ENCODE measurements at regions not wholly inside any gene's neighbourhood (a gene's known extent, or its start where the extent isn't known, plus 50 kb on each side); places are given as distances from the start of the nearest gene placed in this dataset.

GRCh38 chr4:3713817-3714641 lies 52.2 kb upstream of the ADRA2C start:
- H3K27me3 ChIP-seq (ENCODE audit: control insufficient read depth in 1 of 2, insufficient read depth in 2 of 2, low read length in 2 of 2) = peaks cover 0 to 6% of the 10 kb centered on the region in 2 experiments
- Mint-ChIP-seq H3K27me3 (peaks cover 21% of the 10 kb centered on the region), H3K4me1 (ENCODE audit: low read depth) (no peaks in the 10 kb centered on the region), H3K27ac (no peak overlapping the region), H3K36me3 (ENCODE audit: low read depth) (no peaks in the 10 kb centered on the region), H3K4me3 (no peak overlapping the region), H3K9me3 (no peaks in the 10 kb centered on the region)
- TF ChIP-seq CTCF (IDR thresholded peaks at IDR 0.05) = no peak
- H3K9me3 ChIP-seq (ENCODE audit: control insufficient read depth in 1 of 2, insufficient read depth in 1 of 2, low read length in 2 of 2) = peaks cover 0 to 26% of the 10 kb centered on the region in 2 experiments
- no peak overlapping the region for H3K27ac ChIP-seq (ENCODE audit: low read depth in 1 of 2, low read length in 2 of 2)
- no peak overlapping the region for H3K4me3 ChIP-seq (ENCODE audit: low read length)
- no peaks in the 10 kb centered on the region for H3K4me1 ChIP-seq (ENCODE audit: insufficient read depth, low read length)
- no peak for ATAC-seq (ENCODE audit: poor library complexity)
- ChIA-PET CTCF (no interaction called here), POLR2A (no interaction called here)
- DNase-seq = no peak
- H3K36me3 ChIP-seq (ENCODE audit: insufficient read depth, low read length) = no peaks in the 10 kb centered on the region
- intact Hi-C loops (cut with DNase I, micrococcal nuclease) = no loop called here

GRCh38 chr4:3713346-3713745 lies 52.8 kb upstream of the ADRA2C start:
- H3K27me3 Mint-ChIP-seq = peaks cover 19% of the 10 kb centered on the region
- no peaks in the 10 kb centered on the region for H3K36me3 ChIP-seq (ENCODE audit: insufficient read depth, low read length)
- no peak for ATAC-seq (ENCODE audit: poor library complexity)

DNA sequence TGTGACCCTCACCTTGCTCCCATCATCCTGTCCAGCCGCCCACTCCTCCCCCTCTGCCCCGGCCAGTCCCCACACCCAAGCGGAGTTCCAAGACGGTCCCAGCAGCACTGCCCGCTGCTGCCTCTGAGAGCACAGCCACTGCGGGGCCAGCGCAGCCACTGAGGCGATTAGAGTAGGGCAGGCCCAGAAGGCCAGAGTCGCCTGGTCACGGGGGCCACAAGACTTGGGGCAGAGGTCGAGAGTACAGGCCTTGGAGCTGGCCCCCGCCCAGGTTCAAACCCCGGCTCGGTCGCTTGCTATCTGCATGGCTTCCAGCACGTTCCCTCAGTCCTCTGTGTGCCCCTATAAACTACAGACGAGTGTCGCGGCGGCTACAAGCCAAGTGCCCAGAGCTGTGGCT lies 53.2 kb upstream of the ADRA2C start:
- DNase-seq (no peak), ATAC-seq (ENCODE audit: poor library complexity) (no peak)
- ChIA-PET CTCF (no interaction called here), POLR2A (no interaction called here)
- H3K4me1 Mint-ChIP-seq (ENCODE audit: low read depth) = no peaks in the 10 kb centered on the region
- H3K36me3 Mint-ChIP-seq (ENCODE audit: low read depth) = no peaks in the 10 kb centered on the region
- Histone ChIP-seq H3K36me3 (ENCODE audit: insufficient read depth, low read length) (no peaks in the 10 kb centered on the region), H3K27me3 (ENCODE audit: control insufficient read depth in 1 of 2, insufficient read depth in 2 of 2, low read length in 2 of 2) (peaks cover 0 to 3% of the 10 kb centered on the region in 2 experiments), H3K4me3 (ENCODE audit: low read length) (no peak overlapping the region), H3K9me3 (ENCODE audit: control insufficient read depth in 1 of 2, insufficient read depth in 1 of 2, low read length in 2 of 2) (peaks cover 0 to 26% of the 10 kb centered on the region in 2 experiments), H3K4me1 (ENCODE audit: insufficient read depth, low read length) (no peaks in the 10 kb centered on the region), H3K27ac (ENCODE audit: low read depth in 1 of 2, low read length in 2 of 2) (no peak overlapping the region)
- intact Hi-C loops (cut with DNase I, micrococcal nuclease) = no loop called here
- peaks cover 15% of the 10 kb centered on the region for H3K27me3 Mint-ChIP-seq
- no peaks in the 10 kb centered on the region for H3K9me3 Mint-ChIP-seq
- H3K4me3 Mint-ChIP-seq = no peak overlapping the region
- TF ChIP-seq CTCF (IDR thresholded peaks at IDR 0.05) = no peak
- H3K27ac Mint-ChIP-seq = no peak overlapping the region

More at GRCh38 chr4:3713346-3713745, 52.8 kb upstream of the ADRA2C start:
- H3K27ac Mint-ChIP-seq = no peak overlapping the region
- Histone ChIP-seq H3K4me1 (ENCODE audit: insufficient read depth, low read length) (no peaks in the 10 kb centered on the region), H3K27ac (ENCODE audit: low read depth in 1 of 2, low read length in 2 of 2) (no peak overlapping the region), H3K4me3 (ENCODE audit: low read length) (no peak overlapping the region), H3K27me3 (ENCODE audit: control insufficient read depth in 1 of 2, insufficient read depth in 2 of 2, low read length in 2 of 2) (peaks cover 0 to 6% of the 10 kb centered on the region in 2 experiments), H3K9me3 (ENCODE audit: control insufficient read depth in 1 of 2, insufficient read depth in 1 of 2, low read length in 2 of 2) (peaks cover 0 to 26% of the 10 kb centered on the region in 2 experiments)
- ChIA-PET POLR2A (no interaction called here), CTCF (no interaction called here)
- no peaks in the 10 kb centered on the region for H3K4me1 Mint-ChIP-seq (ENCODE audit: low read depth)
- intact Hi-C loops (cut with DNase I, micrococcal nuclease) = no loop called here
- H3K9me3 Mint-ChIP-seq = no peaks in the 10 kb centered on the region
- no peak for TF ChIP-seq CTCF (IDR thresholded peaks at IDR 0.05)
- no peak overlapping the region for H3K4me3 Mint-ChIP-seq
- H3K36me3 Mint-ChIP-seq (ENCODE audit: low read depth) = no peaks in the 10 kb centered on the region
- no peak for DNase-seq
